Coronary artery (tissue), 2 donors: ENCODE measurements at regions not wholly inside any gene's neighbourhood (a gene's known extent, or its start where the extent isn't known, plus 50 kb on each side); places are given as distances from the start of the nearest gene placed in this dataset.

Source experiments
- DNase-seq: peaks from one replicate; pipeline ENCODE4 v3.0.0-alpha.2; 2017; ENCODE audit warnings: low spot score
- H3K27ac ChIP-seq, 2 donors: fragments of 200-600 bp; sonication (generic); one replicate each; pipeline ENCODE4 v1.5.1; 2016 to 2019
- H3K4me3 ChIP-seq: fragments of 200-600 bp; sonication (generic); 2 replicates; pipeline ENCODE4 v1.5.1; 2016; ENCODE audit warnings: mild to moderate bottlenecking, moderate library complexity
- CTCF ChIP-seq: fragments of 200-600 bp; sonication (generic); IDR thresholded peaks from one replicate; pipeline ENCODE4 v1.5.1; 2019; ENCODE audit warnings: antibody characterized with exemption

GRCh38 chr22:22142661-22143060 lies 101.9 kb upstream of the VPREB1 start:
- no peak for TF ChIP-seq CTCF
- DNase-seq = no peak

GRCh38 chr22:22141771-22142591 lies 102.6 kb upstream of the VPREB1 start:
- no peak for TF ChIP-seq CTCF
- H3K4me3 ChIP-seq = no peak overlapping the region
- no peak for DNase-seq
- no peak overlapping the region for H3K27ac ChIP-seq

More at GRCh38 chr22:22142661-22143060, 101.9 kb upstream of the VPREB1 start:
- Histone ChIP-seq H3K27ac (no peak overlapping the region), H3K4me3 (no peak overlapping the region)

- TF ChIP-seq CTCF = no peak
- Histone ChIP-seq H3K27ac (no peak overlapping the region), H3K4me3 (no peak overlapping the region)
- no peak for DNase-seq
Observed at GRCh38 chr22:22141031-22141430, 103.6 kb upstream of the VPREB1 start.

GRCh38 chr22:22139364-22139763 lies 105.2 kb upstream of the VPREB1 start:
- no peak for DNase-seq
- TF ChIP-seq CTCF = no peak
- Histone ChIP-seq H3K4me3 (no peak overlapping the region), H3K27ac (no peak overlapping the region)

GRCh38 chr22:22138915-22139314 lies 105.7 kb upstream of the VPREB1 start:
- H3K27ac ChIP-seq = no peak overlapping the region
- no peak overlapping the region for H3K4me3 ChIP-seq
- TF ChIP-seq CTCF = no peak
- DNase-seq = no peak

GRCh38 chr22:22137891-22138290 lies 106.7 kb upstream of the VPREB1 start:
- no peak for DNase-seq
- Histone ChIP-seq H3K27ac (no peak overlapping the region), H3K4me3 (no peak overlapping the region)
- no peak for TF ChIP-seq CTCF

- Histone ChIP-seq H3K4me3 (no peak overlapping the region), H3K27ac (no peak overlapping the region)
- TF ChIP-seq CTCF = no peak
- DNase-seq = no peak
Observed at GRCh38 chr22:22133910-22134309, 110.7 kb upstream of the VPREB1 start.
